Nephron (organoid): ENCODE measurements at regions not wholly inside any gene's neighbourhood (a gene's known extent, or its start where the extent isn't known, plus 50 kb on each side); places are given as distances from the start of the nearest gene placed in this dataset.

Source experiments
- H3K27ac Mint-ChIP-seq, 3 experiments: 2 replicates each; pipeline ENCODE4 v1.8.0; 2020; ENCODE audit warnings: mixed read lengths in 3 of 3, mild to moderate bottlenecking in 2 of 3, moderate library complexity in 1 of 3
- H3K27me3 Mint-ChIP-seq: 2 replicates; pipeline ENCODE4 v1.8.0; 2021; ENCODE audit warnings: low read depth, mild to moderate bottlenecking, moderate library complexity, mixed read lengths
- H3K36me3 Mint-ChIP-seq: 2 replicates; pipeline ENCODE4 v1.8.0; 2020; ENCODE audit warnings: low read depth, mixed read lengths
- H3K4me1 Mint-ChIP-seq: 2 replicates; pipeline ENCODE4 v1.8.0; 2020; ENCODE audit warnings: mixed read lengths
- H3K4me3 Mint-ChIP-seq, 3 experiments: 2 replicates each; pipeline ENCODE4 v1.8.0; 2020; ENCODE audit warnings: mild to moderate bottlenecking in 3 of 3, mixed read lengths in 3 of 3, moderate library complexity in 2 of 3
- H3K9me3 Mint-ChIP-seq: 2 replicates; pipeline ENCODE4 v1.8.0; 2020; ENCODE audit warnings: mixed read lengths
- CTCF ChIP-seq, 3 experiments: fragments of 200-600 bp; sonication (generic); IDR thresholded peaks; one replicate each; pipeline ENCODE4 v1.5.0; 2021; ENCODE audit warnings: antibody characterized with exemption in 3 of 3; ENCODE audit not compliant: unreplicated experiment in 3 of 3

DNA sequence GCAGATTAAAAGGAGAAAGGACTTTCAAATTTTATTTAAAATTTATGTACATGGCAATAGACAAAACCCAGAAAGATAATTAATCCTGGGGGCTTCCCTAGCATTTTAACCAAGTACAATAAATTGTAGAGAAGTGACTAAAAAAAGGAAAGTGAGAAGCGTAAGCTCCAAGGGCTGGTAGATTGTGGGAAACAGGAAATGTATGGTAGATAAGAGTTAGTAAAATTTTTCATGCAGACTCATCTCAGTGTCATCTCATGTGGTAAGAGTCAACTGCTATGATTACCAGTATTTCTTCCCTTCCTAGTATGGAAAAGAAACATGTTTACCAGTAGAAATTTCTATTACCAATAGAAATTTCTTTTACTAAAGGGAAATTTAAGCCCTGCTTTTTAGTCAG, 464.3 kb upstream of the AGTR1 start:
- no peaks in the 10 kb centered on the region for H3K4me1 Mint-ChIP-seq
- no peaks in the 10 kb centered on the region for H3K9me3 Mint-ChIP-seq
- no peak for TF ChIP-seq CTCF (IDR thresholded peaks at IDR 0.05; ENCODE audit: unreplicated experiment in 3 of 3)
- no peak overlapping the region for H3K27ac Mint-ChIP-seq
- no peak overlapping the region for H3K4me3 Mint-ChIP-seq
- H3K36me3 Mint-ChIP-seq: no peaks in the 10 kb centered on the region
- no peaks in the 10 kb centered on the region for H3K27me3 Mint-ChIP-seq

- no peak for TF ChIP-seq CTCF (IDR thresholded peaks at IDR 0.05; ENCODE audit: unreplicated experiment in 3 of 3)
- Mint-ChIP-seq H3K4me1 (no peaks in the 10 kb centered on the region), H3K36me3 (no peaks in the 10 kb centered on the region), H3K4me3 (no peak overlapping the region), H3K27me3 (no peaks in the 10 kb centered on the region), H3K9me3 (no peaks in the 10 kb centered on the region), H3K27ac (no peak overlapping the region)
Measured at GRCh38 chr3:148234536-148234935, 463.2 kb upstream of the AGTR1 start.

- Mint-ChIP-seq H3K4me3 (no peak overlapping the region), H3K27ac (no peak overlapping the region), H3K4me1 (no peaks in the 10 kb centered on the region), H3K27me3 (no peaks in the 10 kb centered on the region), H3K36me3 (no peaks in the 10 kb centered on the region), H3K9me3 (no peaks in the 10 kb centered on the region)
- no peak for TF ChIP-seq CTCF (IDR thresholded peaks at IDR 0.05; ENCODE audit: unreplicated experiment in 3 of 3)
Measured at GRCh38 chr3:148235566-148235965, 462.1 kb upstream of the AGTR1 start.

- H3K4me3 Mint-ChIP-seq: no peak overlapping the region
- no peak for TF ChIP-seq CTCF (IDR thresholded peaks at IDR 0.05; ENCODE audit: unreplicated experiment in 3 of 3)
- H3K9me3 Mint-ChIP-seq: no peaks in the 10 kb centered on the region
- H3K36me3 Mint-ChIP-seq: no peaks in the 10 kb centered on the region
- peak overlapping the region in 1 of 3 experiments; percentile 59 for H3K27ac Mint-ChIP-seq
- no peaks in the 10 kb centered on the region for H3K4me1 Mint-ChIP-seq
- H3K27me3 Mint-ChIP-seq: no peaks in the 10 kb centered on the region
Measured at GRCh38 chr3:148238421-148238821, 459.3 kb upstream of the AGTR1 start.

- TF ChIP-seq CTCF (IDR thresholded peaks at IDR 0.05; ENCODE audit: unreplicated experiment in 3 of 3): no peak
- Mint-ChIP-seq H3K27ac (no peak overlapping the region), H3K36me3 (no peaks in the 10 kb centered on the region), H3K9me3 (no peaks in the 10 kb centered on the region), H3K4me3 (no peak overlapping the region), H3K4me1 (no peaks in the 10 kb centered on the region), H3K27me3 (no peaks in the 10 kb centered on the region)
Measured at GRCh38 chr3:148240351-148240750, 457.4 kb upstream of the AGTR1 start.

DNA sequence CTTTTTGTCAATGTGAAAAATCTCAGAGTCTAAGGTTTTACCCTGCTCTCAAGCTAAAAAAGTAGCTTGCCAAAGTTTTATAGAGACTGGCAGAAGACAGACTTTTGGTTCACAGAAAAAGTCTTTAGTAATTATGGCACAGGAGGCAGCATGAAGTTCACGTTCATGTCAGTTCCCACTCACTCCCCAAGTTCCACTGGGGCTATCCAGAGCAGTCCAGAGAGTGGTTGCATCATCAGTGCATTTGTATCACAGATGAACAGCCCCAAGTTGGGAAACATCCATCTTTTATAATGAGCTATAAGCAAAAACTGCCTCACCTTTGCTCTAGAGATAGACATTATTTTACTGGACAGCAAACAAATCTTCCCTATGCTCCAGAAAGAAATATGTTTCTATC, 454.1 kb upstream of the AGTR1 start:
- Mint-ChIP-seq H3K27ac (no peak overlapping the region), H3K4me3 (no peak overlapping the region), H3K36me3 (no peaks in the 10 kb centered on the region), H3K27me3 (no peaks in the 10 kb centered on the region), H3K9me3 (no peaks in the 10 kb centered on the region), H3K4me1 (no peaks in the 10 kb centered on the region)
- no peak for TF ChIP-seq CTCF (IDR thresholded peaks at IDR 0.05; ENCODE audit: unreplicated experiment in 3 of 3)
